H1 (cell line): ENCODE measurements at regions not wholly inside any gene's neighbourhood (a gene's known extent, or its start where the extent isn't known, plus 50 kb on each side); places are given as distances from the start of the nearest gene placed in this dataset.

Source experiments
- SIRT6 ChIP-seq: IDR thresholded peaks from one replicate; pipeline ENCODE4 v1.7.1; 2012; ENCODE audit warnings: low read length, inconsistent platforms
- SP4 ChIP-seq: IDR thresholded peaks from 2 replicates; pipeline ENCODE4 v1.6.1; 2012; ENCODE audit warnings: low read length, inconsistent platforms
- SRF ChIP-seq: IDR thresholded peaks from 2 replicates; pipeline ENCODE4 v1.6.1; 2011; ENCODE audit warnings: mild to moderate bottlenecking, low read depth, low read length, moderate library complexity
- SUZ12 ChIP-seq: fragments of 200-600 bp; sonication (generic); IDR thresholded peaks from 2 replicates; pipeline ENCODE4 v1.6.1; 2012; ENCODE audit warnings: mild to moderate bottlenecking, inconsistent platforms, low read length, moderate library complexity, mixed read lengths
- YY1 ChIP-seq: IDR thresholded peaks from 2 replicates; pipeline ENCODE4 v1.6.1; 2011; ENCODE audit warnings: low read depth, mild to moderate bottlenecking, low read length
- TF ChIP-seq, protein P1 (sequence below): fragments of 300-600 bp; sonication (generic); IDR thresholded peaks from 2 replicates; pipeline ENCODE4 v1.7.1; 2012; ENCODE audit warnings: low read length, moderate library complexity, mild to moderate bottlenecking, inconsistent platforms; ENCODE audit not compliant: insufficient replicate concordance
- TF ChIP-seq, protein P2 (sequence below): IDR thresholded peaks from 2 replicates; pipeline ENCODE4 v1.6.1; 2012; ENCODE audit warnings: inconsistent platforms

DNA sequence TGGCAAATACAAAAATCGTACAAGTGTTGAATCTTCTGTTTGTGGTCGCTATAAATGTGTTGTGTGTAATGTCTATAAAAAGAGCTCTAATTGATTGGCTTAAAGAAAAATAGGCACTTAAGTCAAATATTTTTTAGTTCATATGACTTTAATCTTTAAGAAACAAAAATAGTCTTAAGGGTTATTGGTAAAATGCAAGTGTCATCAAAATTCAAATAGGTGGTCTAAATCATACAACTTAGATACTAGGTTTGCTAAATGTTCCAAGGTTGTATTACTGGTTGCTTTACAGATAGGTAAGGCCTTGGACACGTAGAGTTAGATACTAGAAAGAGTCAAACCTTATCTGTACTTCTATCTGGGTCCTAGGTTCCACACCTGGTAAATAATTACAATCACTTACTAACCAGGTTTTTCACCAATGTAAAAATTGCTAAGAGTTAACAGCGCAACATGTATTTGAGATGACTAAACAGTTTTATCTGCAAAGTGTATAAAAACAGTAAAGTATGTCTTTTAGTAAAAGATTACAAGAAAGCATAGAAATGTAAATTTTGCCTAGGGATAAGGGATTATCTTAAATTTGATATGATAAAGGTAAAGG, 91.1 kb upstream of the GNAZ start (continued):
- TF ChIP-seq, protein P1, sequence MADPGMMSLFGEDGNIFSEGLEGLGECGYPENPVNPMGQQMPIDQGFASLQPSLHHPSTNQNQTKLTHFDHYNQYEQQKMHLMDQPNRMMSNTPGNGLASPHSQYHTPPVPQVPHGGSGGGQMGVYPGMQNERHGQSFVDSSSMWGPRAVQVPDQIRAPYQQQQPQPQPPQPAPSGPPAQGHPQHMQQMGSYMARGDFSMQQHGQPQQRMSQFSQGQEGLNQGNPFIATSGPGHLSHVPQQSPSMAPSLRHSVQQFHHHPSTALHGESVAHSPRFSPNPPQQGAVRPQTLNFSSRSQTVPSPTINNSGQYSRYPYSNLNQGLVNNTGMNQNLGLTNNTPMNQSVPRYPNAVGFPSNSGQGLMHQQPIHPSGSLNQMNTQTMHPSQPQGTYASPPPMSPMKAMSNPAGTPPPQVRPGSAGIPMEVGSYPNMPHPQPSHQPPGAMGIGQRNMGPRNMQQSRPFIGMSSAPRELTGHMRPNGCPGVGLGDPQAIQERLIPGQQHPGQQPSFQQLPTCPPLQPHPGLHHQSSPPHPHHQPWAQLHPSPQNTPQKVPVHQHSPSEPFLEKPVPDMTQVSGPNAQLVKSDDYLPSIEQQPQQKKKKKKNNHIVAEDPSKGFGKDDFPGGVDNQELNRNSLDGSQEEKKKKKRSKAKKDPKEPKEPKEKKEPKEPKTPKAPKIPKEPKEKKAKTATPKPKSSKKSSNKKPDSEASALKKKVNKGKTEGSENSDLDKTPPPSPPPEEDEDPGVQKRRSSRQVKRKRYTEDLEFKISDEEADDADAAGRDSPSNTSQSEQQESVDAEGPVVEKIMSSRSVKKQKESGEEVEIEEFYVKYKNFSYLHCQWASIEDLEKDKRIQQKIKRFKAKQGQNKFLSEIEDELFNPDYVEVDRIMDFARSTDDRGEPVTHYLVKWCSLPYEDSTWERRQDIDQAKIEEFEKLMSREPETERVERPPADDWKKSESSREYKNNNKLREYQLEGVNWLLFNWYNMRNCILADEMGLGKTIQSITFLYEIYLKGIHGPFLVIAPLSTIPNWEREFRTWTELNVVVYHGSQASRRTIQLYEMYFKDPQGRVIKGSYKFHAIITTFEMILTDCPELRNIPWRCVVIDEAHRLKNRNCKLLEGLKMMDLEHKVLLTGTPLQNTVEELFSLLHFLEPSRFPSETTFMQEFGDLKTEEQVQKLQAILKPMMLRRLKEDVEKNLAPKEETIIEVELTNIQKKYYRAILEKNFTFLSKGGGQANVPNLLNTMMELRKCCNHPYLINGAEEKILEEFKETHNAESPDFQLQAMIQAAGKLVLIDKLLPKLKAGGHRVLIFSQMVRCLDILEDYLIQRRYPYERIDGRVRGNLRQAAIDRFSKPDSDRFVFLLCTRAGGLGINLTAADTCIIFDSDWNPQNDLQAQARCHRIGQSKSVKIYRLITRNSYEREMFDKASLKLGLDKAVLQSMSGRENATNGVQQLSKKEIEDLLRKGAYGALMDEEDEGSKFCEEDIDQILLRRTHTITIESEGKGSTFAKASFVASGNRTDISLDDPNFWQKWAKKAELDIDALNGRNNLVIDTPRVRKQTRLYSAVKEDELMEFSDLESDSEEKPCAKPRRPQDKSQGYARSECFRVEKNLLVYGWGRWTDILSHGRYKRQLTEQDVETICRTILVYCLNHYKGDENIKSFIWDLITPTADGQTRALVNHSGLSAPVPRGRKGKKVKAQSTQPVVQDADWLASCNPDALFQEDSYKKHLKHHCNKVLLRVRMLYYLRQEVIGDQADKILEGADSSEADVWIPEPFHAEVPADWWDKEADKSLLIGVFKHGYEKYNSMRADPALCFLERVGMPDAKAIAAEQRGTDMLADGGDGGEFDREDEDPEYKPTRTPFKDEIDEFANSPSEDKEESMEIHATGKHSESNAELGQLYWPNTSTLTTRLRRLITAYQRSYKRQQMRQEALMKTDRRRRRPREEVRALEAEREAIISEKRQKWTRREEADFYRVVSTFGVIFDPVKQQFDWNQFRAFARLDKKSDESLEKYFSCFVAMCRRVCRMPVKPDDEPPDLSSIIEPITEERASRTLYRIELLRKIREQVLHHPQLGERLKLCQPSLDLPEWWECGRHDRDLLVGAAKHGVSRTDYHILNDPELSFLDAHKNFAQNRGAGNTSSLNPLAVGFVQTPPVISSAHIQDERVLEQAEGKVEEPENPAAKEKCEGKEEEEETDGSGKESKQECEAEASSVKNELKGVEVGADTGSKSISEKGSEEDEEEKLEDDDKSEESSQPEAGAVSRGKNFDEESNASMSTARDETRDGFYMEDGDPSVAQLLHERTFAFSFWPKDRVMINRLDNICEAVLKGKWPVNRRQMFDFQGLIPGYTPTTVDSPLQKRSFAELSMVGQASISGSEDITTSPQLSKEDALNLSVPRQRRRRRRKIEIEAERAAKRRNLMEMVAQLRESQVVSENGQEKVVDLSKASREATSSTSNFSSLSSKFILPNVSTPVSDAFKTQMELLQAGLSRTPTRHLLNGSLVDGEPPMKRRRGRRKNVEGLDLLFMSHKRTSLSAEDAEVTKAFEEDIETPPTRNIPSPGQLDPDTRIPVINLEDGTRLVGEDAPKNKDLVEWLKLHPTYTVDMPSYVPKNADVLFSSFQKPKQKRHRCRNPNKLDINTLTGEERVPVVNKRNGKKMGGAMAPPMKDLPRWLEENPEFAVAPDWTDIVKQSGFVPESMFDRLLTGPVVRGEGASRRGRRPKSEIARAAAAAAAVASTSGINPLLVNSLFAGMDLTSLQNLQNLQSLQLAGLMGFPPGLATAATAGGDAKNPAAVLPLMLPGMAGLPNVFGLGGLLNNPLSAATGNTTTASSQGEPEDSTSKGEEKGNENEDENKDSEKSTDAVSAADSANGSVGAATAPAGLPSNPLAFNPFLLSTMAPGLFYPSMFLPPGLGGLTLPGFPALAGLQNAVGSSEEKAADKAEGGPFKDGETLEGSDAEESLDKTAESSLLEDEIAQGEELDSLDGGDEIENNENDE, result no peak
- TF ChIP-seq SP4, result no peak
- TF ChIP-seq SRF, result no peak
- TF ChIP-seq, protein P2, sequence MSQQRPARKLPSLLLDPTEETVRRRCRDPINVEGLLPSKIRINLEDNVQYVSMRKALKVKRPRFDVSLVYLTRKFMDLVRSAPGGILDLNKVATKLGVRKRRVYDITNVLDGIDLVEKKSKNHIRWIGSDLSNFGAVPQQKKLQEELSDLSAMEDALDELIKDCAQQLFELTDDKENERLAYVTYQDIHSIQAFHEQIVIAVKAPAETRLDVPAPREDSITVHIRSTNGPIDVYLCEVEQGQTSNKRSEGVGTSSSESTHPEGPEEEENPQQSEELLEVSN, result no peak
- TF ChIP-seq SUZ12, result no peak
- TF ChIP-seq YY1, result no peak
- TF ChIP-seq SIRT6, result no peak
